AG04449 (cell line): ENCODE measurements at regions not wholly inside any gene's neighbourhood (a gene's known extent, or its start where the extent isn't known, plus 50 kb on each side); places are given as distances from the start of the nearest gene placed in this dataset.

Experiments
- CTCF ChIA-PET: fragments of 350-600 bp; formaldehyde crosslinking; extraction: SDS; loops from one replicate; lab custom pipeline; 2021; ENCODE audit warnings: antibody characterized with exemption; lab: Yijun Ruan, JAX
- POLR2A ChIA-PET: fragments of 400-600, 350-600 bp; formaldehyde crosslinking; extraction: SDS; loops from one replicate; lab custom pipeline; 2020; ENCODE audit warnings: antibody characterized with exemption, inconsistent platforms; lab: Yijun Ruan, JAX
- DNase-seq: peaks from one replicate; pipeline ENCODE4 v3.0.0-alpha.2; 2010; ENCODE audit warnings: low read depth, low spot score
- H3K4me3 ChIP-seq: 2 replicates; pipeline ENCODE4 v1.5.1; 2011; ENCODE audit warnings: low read depth, mild to moderate bottlenecking, control low read depth, low read length
- TF ChIP-seq, protein P1 (sequence below): IDR thresholded peaks from one replicate; pipeline ENCODE4 v1.5.1; 2011; ENCODE audit warnings: mild to moderate bottlenecking, moderate library complexity, low read length, control low read depth, inconsistent platforms; ENCODE audit not compliant: insufficient read depth; ENCODE audit errors: missing control alignments

GRCh38 chr11:91178366-91178765 lies 955.5 kb upstream of the CHORDC1 start:
- ChIA-PET POLR2A (no interaction called here), CTCF (no interaction called here)
- TF ChIP-seq, protein P1, sequence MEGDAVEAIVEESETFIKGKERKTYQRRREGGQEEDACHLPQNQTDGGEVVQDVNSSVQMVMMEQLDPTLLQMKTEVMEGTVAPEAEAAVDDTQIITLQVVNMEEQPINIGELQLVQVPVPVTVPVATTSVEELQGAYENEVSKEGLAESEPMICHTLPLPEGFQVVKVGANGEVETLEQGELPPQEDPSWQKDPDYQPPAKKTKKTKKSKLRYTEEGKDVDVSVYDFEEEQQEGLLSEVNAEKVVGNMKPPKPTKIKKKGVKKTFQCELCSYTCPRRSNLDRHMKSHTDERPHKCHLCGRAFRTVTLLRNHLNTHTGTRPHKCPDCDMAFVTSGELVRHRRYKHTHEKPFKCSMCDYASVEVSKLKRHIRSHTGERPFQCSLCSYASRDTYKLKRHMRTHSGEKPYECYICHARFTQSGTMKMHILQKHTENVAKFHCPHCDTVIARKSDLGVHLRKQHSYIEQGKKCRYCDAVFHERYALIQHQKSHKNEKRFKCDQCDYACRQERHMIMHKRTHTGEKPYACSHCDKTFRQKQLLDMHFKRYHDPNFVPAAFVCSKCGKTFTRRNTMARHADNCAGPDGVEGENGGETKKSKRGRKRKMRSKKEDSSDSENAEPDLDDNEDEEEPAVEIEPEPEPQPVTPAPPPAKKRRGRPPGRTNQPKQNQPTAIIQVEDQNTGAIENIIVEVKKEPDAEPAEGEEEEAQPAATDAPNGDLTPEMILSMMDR = no peak
- no peak overlapping the region for H3K4me3 ChIP-seq
- no peak for DNase-seq

GRCh38 chr11:91174734-91175133 lies 951.9 kb upstream of the CHORDC1 start:
- ChIA-PET CTCF (no interaction called here), POLR2A (no interaction called here)
- TF ChIP-seq, protein P1 = no peak

DNA sequence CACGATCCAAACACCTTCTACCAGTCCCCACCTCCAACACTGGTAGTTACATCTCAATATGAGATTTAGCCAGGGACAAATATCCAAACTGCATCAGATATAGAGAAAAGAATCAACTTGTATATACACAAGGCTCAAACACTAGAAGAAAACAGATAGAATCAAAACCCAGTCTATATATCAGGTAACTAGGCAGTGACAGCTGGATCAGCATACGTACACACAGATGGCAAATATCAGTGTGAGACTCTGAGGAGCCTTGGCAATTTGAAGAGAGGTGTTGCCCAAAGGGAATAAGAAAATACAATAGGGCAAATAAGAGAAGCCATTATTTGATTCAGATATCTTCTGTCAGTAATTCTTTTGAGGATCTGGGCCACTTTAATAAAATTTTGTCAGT lies 951.3 kb upstream of the CHORDC1 start:
- no peak overlapping the region for H3K4me3 ChIP-seq
- ChIA-PET CTCF (no interaction called here), POLR2A (no interaction called here)
- TF ChIP-seq, protein P1 = no peak
- DNase-seq = no peak

More at GRCh38 chr11:91174734-91175133, 951.9 kb upstream of the CHORDC1 start:
- no peak overlapping the region for H3K4me3 ChIP-seq
- no peak for DNase-seq

DNA sequence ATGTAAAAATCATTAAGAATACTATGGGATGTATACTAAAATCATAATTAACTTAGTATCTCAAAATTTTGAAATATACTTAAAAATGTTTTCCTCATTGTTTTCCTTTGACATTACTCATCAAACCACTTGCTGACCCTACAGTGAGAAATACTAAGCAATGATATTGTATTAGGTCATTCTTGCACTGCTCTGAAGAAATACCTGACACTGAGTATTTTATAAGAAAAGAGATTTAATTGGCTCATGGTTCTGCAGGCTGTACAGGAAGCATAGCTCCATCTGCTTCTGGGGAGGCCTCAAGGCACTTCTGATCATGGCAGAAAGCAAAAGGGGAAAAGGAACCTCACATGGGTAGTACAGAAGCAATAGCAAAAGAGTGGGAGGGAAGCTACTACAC lies 950.9 kb upstream of the CHORDC1 start:
- TF ChIP-seq, protein P1 = no peak
- CTCF ChIA-PET = no interaction called here
- no peak for DNase-seq

DNA sequence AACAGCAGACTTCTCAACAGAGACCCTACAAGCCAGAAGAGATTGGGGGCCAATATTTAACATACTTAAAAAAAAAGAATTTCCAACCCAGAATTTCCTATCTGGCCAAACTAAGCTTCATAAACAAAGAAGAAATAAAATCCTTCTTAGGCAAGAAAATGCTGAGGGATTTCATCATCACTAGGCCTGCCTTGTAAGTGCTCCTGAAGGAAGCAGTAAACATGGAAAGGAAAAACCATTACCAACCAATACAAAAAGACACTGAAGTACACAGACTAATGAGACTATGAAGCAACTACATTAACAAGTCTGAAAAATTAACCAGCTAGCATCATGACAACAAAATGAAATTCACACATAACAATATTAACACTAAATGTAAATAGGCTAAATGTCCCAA lies 947.9 kb upstream of the CHORDC1 start:
- CTCF ChIA-PET = no interaction called here
- TF ChIP-seq, protein P1 = no peak

More for the DNA sequence above, 950.9 kb upstream of the CHORDC1 start:
- POLR2A ChIA-PET = no interaction called here
- no peak overlapping the region for H3K4me3 ChIP-seq

GRCh38 chr11:91164452-91164822 lies 941.6 kb upstream of the CHORDC1 start:
- TF ChIP-seq, protein P1 = no peak
- DNase-seq = no peak
- POLR2A ChIA-PET = no interaction called here
- CTCF ChIA-PET = no interaction called here
- H3K4me3 ChIP-seq = no peak overlapping the region

More for the DNA sequence above, 947.9 kb upstream of the CHORDC1 start:
- POLR2A ChIA-PET = no interaction called here
- DNase-seq = no peak
- H3K4me3 ChIP-seq = no peak overlapping the region
